GM12872 (cell line): ENCODE measurements at regions not wholly inside any gene's neighbourhood (a gene's known extent, or its start where the extent isn't known, plus 50 kb on each side); places are given as distances from the start of the nearest gene placed in this dataset.

Experiments
- TF ChIP-seq, protein P1 (sequence below): IDR thresholded peaks from 3 replicates; pipeline ENCODE4 v1.5.1; 2011; ENCODE audit warnings: low read depth, mild to moderate bottlenecking, low read length, moderate library complexity; ENCODE audit not compliant: insufficient read depth

DNA sequence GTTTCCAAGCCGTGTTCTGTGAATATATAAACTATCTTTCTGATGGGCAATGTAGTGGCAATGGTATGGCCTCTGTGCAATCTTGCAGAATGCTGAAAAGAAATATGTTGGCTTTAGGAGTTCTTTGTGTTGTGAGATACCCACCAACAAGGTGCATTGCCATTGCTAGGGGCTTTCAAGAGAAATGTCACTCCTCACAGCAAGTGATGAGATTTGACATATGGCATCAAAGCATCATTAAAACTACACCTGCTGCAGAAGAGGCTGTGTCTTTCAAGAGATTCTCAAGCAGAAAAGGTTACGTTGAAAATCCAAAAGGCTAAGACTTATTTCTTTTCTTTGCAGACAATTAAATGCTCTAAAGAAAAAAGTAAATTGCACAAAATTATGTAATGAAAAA lies 1110.8 kb downstream of the CBLN2 start:
- TF ChIP-seq, protein P1, sequence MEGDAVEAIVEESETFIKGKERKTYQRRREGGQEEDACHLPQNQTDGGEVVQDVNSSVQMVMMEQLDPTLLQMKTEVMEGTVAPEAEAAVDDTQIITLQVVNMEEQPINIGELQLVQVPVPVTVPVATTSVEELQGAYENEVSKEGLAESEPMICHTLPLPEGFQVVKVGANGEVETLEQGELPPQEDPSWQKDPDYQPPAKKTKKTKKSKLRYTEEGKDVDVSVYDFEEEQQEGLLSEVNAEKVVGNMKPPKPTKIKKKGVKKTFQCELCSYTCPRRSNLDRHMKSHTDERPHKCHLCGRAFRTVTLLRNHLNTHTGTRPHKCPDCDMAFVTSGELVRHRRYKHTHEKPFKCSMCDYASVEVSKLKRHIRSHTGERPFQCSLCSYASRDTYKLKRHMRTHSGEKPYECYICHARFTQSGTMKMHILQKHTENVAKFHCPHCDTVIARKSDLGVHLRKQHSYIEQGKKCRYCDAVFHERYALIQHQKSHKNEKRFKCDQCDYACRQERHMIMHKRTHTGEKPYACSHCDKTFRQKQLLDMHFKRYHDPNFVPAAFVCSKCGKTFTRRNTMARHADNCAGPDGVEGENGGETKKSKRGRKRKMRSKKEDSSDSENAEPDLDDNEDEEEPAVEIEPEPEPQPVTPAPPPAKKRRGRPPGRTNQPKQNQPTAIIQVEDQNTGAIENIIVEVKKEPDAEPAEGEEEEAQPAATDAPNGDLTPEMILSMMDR = no peak

DNA sequence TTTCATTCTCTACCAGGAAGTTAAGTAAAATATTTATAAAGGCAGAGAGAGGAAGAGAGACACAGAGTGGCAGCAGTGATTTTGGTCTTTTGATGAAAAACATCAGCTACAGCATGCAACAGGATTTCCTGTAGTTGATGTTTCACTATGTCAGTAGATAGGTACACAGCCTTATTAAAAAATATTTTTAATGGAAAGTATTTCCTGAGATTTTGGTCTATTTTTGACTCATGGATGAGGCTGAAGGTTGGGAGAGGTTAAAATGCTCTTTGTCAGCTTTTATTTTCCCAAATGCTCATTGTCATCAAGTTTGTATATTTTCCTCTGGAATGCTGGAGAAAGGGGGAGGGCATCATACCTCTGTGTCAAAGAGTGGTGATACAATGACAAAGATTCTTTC lies 1112.5 kb downstream of the CBLN2 start:
- TF ChIP-seq, protein P1 = no peak

DNA sequence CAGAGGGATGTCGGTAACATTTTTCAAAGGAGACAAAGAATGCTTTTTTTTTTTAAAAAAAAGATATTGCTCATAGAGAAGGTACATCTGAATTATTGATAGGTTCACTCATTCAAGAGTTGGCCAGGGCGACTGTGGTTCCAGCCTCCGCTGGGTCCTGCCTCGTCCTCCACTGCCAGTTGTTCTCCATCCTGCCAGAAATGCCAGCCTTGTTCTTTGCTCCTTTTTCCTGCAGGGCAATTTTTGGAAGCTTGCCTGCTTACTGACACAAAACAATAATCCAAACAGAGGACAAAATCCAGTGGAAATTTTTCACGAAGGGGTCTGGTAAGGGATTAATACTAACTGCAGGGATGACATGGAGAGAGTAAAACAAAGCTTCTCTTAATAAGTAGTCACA lies 1113.0 kb downstream of the CBLN2 start:
- TF ChIP-seq, protein P1 = no peak

DNA sequence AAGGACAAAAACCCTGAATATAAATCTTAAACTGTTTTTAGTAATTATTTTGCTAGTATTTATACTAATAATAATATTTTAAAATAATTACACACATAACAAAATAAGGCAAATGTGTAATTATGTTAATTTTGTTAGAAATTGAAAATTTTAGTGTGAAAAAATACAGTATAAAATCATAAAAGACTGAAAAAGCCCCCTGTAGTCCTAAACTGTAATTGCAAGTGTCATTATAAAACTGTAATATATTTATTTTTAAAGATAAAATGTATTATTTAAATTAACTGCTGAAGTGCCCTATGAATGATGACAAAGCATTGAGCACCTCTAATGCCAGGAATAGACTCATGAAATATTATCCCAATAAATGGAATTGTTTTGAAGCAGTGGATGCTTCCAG lies 1117.7 kb downstream of the CBLN2 start:
- TF ChIP-seq, protein P1 = no peak

DNA sequence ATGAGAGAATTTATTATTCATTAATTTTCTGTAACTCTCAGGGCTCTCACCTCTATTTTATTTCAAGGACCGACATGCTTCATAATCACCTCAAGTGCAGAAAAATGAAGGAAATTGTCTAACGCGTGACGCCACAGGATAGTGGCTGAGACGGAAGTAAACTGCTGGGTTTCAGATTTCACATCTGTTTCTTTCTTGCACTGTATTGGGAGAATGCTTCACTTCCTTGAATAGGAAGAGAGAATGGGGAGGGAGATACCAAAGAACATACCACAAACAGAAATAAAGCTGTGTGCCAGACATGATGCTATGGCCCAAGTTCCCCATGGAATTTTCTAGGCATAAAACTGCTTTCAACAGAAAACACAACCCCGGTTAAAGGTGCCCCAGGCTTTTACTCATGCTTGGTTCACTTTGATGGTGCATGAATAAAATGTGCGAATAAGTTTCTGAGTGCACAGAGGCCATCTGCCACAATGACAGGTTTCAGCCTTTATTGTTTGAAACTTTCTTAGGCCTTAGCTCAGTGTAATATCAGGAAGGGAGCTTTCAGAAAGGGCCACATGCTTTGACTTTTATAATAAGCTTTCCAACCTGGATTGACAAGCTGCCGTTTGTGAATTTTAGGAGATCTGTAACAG lies 1116.4 kb downstream of the SOCS6 start:
- TF ChIP-seq, protein P1 = no peak

DNA sequence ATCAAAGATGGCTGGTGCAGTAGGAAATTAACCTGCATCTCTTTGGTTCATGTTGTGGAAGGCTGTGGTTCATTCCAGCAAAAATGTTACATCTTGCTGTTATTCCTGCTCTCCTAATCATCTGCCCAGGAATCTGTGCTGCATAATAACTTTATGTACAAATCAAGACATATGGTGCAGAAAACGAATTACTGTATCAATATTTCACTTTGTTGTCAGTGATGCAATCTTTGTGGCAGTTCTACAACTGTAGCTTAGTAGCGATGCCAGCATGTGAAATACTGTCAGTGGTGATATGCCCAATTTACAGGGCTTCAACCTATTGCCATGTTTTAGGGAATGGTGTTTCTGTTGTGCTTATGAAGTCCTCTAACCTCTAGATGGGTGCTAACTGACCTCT lies 1114.7 kb downstream of the SOCS6 start:
- TF ChIP-seq, protein P1 = no peak

DNA sequence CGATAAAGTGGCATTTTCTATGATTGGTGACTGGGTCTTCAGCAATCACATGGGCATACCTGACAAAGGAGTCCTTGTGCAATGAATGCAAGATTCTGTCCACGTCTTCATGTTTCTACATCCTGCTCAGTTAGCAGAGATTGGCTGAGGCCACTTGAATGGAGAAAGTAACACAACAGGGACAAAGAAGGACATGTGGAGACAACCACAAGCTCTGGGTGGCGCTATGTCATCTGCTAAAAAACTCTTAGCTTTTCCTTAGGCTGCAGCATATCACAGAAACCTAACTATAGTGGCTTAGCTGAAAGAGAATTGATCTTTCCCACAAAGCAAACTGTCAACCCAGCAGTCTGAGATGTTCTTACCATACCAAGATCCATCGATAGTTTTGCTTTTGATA lies 1109.7 kb downstream of the SOCS6 start:
- TF ChIP-seq, protein P1 = no peak
